ENCODE measurements at regions not wholly inside any gene's neighbourhood (a gene's known extent, or its start where the extent isn't known, plus 50 kb on each side); places are given as distances from the start of the nearest gene placed in this dataset.
"Not testable (repeated sequence)": the region's sequence is repeated elsewhere in the genome, so short reads cannot be mapped to it uniquely, and the experiment has no call there.

GRCh38 chr17:79560527-79560926 lies 50.3 kb downstream of the RBFOX3 start:
- no peak for DNase-seq (ENCODE audit: low read depth)

GRCh38 chr17:79559111-79559887 lies 51.6 kb downstream of the RBFOX3 start:
- no peak for DNase-seq (ENCODE audit: low read depth)

DNA sequence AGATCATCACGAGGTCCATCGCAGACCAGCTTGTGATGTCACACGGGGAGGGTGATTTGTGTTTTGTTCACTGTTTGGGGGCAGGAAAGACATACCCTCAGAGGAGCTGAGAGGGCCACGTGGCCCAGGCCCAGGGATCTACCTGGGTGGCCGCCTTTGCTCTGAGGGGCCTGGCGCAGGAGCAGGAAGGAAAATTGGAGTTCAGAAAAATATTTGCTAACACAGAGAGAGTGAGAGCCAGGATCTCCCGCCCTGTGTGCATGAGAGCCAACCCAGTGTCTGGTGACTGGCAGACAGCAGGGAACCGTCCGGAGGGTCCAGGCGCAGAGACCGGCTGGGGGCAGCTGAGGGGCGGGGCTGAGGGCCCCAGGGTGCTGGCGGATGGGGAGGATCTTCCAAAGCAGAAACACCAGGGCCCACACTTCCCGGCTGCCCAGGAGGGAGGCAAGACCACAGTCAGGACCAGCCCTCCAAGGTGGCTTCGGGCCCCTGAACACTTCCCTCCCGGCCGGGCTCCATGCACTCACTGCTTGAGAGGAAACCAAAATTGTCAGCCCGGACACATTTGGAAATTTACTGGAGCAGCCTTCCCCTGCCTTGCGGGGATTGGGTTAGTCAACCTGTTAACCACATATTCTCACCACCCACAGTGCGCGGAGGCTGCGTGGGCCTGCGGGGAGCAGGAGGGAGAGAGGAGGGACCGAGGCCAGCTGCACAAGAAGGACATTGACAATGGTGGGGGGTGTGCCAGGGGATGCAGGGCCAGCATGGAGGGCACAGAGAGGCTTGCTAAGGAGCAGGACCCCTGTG lies 52.6 kb downstream of the RBFOX3 start:
- no peak for DNase-seq (ENCODE audit: low read depth)

DNA sequence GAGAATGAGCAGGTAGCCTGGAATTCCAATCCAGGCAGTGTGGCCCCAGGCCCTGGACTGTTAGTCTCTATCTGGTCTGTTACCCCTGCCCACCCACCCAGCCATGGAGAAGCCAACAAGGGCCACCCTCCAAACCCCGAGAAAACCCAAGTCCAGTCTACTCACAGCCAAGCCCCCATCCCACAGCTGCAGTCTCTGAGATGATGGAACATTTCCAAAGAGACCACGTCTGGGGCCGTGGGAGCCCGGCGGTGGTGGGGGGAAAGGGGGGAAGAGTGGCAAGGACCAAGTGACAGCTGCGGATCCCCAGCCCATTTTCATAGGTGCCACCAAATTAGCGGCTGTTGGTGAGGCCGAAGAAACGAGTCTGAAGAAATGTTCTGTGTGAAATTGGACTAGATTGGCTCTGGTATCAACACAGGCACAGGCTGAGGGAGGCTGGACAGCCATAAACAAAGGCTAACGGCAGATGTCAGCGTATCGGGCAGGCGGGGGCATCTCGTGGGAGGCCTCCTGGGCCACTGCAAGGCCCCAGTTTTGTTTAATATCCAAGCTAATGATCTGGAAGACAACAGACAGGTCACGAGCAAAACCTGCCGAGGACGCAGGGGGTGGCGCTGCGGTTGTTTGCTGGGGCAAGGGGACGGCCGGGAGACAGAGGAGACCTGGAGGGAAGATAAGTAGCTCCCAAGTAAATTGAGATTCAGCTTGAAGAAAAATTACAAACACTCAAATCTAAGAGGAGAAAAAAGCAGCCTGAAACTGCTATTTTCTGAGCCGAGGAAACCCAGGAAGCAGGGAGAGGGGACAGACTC lies 53.4 kb downstream of the RBFOX3 start:
- DNase-seq (ENCODE audit: low read depth) = no peak

DNA sequence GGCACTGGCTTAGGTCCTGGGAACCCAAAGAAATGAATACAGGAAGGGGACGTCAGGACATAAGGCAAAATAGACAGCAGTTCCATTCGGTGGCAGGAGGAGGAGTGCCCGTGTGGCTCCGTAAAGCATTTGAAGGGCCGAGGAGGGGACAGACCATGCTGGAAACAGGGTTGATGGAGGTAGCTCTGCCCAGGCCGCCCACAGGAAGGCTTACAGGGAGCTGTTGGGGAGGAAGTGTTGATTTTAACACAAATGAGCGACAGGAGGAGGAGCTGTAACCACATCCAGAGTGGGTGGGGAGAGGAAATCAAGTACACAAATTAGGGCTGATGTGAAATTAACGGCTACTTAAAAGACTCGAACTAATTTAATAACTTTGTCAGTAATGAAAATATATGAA lies 54.6 kb downstream of the RBFOX3 start:
- no peak for DNase-seq (ENCODE audit: low read depth)

DNA sequence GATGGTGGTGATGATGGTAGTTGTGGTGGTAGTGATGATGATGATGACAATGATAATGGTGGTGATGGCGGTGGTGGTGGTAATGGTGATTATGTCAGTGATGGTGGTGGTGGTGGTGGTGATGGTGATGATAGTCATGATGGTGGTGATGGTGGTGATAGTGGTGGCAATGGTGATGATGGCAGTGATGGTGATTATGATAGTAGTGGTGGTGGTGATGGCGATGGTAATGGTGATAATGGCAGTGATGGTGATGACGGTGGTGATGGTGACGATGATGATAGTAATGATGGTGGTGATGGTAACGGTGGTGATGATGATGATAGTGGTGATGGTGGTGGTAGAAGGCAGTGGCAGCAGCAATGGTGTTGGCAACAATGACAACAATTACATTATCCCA lies 55.3 kb downstream of the RBFOX3 start:
- DNase-seq (ENCODE audit: low read depth) = no peak

DNA sequence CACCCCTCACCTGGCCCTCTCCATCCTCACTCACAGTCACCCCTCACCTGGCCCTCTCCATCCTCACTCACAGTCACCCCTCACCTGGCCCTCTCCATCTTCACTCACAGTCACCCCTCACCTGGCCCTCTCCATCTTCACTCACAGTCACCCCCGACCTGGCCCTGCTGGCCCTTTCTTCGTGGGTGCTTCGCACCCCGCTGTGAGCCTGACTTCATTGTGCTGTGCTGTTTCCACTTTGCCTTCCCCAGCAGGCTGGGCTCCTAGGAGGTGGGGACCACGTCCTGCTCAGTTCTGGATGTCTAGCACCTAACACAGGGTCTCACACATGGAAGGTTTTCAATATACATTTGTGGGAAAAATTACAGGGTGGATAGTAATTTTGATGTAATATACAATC lies 56.5 kb downstream of the RBFOX3 start:
- DNase-seq (ENCODE audit: low read depth) = not testable (repeated sequence)

- DNase-seq (ENCODE audit: low read depth) = no peak
Observed at GRCh38 chr17:79552824-79553223, 58.0 kb downstream of the RBFOX3 start.

DNA sequence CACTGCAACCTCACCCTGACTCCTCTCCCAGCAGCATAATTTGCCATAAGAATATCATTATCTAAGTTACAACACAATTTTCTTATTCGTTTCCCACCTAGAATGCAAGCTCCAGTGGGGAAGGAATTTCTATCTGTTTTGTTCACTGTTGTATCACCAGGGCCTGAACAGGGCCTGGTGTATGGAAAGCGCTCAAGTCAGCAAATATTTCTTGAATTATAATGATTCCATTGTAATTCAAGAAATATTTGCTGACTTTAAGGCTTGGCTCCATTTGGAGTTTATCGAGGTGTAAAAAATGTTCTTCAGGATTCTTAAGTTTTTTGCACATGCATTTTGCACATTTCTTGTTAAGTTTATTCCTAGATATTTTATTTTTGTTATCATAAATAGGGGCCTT lies 58.4 kb downstream of the RBFOX3 start:
- no peak for DNase-seq (ENCODE audit: low read depth)

- no peak for DNase-seq (ENCODE audit: low read depth)
Observed at GRCh38 chr17:79549141-79549915, 61.5 kb downstream of the RBFOX3 start.

DNA sequence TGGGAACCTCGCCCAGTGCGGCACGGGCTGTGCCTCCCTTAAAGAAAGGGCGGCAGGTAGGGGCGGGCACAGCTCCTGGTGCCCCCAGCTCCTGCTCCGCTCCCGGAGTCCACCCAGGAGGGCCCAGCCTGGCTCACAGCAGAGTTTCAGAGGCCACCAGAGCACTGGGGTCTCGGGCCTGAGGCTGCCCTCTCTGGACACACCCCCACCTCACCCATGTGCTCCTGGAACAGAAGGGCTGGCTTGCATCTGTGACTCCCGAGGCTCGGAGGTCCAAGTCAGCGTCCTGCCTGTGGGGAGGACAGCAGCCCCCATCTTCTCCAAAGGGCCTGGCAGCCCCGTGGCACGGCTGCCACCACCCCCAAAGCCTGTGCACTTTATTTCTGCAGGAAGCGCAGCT lies 62.7 kb downstream of the RBFOX3 start:
- DNase-seq (ENCODE audit: low read depth) = no peak

DNA sequence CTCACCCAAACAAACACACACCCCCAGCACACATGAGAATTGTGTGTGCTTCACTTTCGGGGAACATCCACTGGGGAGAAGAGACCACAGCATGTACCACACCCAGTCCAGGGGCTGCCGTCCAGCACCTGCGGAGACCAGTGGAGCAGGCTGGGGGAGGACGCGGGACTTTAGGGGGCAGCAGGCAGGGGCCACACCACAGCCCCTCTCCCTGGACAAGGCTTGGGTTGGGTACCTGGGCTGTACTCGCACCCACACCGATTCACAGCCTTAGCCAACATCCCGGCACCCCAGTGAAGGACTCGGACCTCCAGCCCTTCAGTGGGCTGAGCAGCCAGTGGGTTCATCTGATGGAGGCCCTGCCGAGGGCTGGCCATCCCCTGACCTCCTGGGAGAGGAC lies 63.3 kb downstream of the RBFOX3 start:
- no peak for DNase-seq (ENCODE audit: low read depth)

GRCh38 chr17:79547171-79547570 lies 63.7 kb downstream of the RBFOX3 start:
- DNase-seq (ENCODE audit: low read depth) = not testable (repeated sequence)

- DNase-seq (ENCODE audit: low read depth) = no peak
Observed at GRCh38 chr17:79546386-79546785, 64.5 kb downstream of the RBFOX3 start.

- no peak for DNase-seq (ENCODE audit: low read depth)
Observed at GRCh38 chr17:79545251-79546005, 65.4 kb downstream of the RBFOX3 start.

DNA sequence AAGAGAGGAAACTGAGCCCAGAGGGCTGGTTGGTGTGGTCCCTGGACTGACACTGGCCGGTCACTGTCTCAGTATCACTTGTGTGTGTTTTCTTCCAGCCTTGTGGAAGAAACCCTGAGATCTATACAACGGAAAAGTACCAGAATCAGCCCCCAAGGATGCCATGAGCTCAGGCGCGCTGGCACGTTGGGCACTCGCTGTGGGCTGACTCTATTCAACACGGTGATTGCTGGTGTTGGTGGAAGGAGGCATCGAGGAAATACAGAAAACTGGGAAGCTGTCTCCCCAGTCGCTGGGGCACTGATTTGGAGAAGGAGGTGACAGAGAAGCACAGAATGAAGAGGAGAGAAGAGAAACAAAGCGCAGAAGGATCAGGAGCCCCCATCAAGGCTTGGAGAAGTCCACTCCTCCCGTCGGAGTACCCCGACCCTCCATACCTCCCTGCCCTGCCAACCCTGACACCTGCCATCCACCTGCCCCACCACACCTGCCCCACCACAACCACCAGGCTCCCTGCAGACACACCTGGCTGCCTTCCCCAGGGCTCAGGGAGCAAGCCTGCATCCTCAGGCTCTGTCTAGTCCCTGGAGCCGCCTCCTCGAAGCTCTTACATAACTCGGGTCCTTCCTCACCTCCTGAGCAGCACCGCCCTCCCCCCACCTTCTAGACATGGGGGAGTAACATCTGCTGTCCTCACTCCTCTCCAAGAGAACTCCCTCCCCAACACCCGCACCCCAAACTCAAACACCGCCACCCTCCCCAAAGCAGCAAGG lies 66.5 kb downstream of the RBFOX3 start:
- DNase-seq (ENCODE audit: low read depth) = no peak

GRCh38 chr17:79543531-79543930 lies 67.3 kb downstream of the RBFOX3 start:
- no peak for DNase-seq (ENCODE audit: low read depth)

GRCh38 chr17:79542718-79543117 lies 68.1 kb downstream of the RBFOX3 start:
- DNase-seq (ENCODE audit: low read depth) = no peak

DNA sequence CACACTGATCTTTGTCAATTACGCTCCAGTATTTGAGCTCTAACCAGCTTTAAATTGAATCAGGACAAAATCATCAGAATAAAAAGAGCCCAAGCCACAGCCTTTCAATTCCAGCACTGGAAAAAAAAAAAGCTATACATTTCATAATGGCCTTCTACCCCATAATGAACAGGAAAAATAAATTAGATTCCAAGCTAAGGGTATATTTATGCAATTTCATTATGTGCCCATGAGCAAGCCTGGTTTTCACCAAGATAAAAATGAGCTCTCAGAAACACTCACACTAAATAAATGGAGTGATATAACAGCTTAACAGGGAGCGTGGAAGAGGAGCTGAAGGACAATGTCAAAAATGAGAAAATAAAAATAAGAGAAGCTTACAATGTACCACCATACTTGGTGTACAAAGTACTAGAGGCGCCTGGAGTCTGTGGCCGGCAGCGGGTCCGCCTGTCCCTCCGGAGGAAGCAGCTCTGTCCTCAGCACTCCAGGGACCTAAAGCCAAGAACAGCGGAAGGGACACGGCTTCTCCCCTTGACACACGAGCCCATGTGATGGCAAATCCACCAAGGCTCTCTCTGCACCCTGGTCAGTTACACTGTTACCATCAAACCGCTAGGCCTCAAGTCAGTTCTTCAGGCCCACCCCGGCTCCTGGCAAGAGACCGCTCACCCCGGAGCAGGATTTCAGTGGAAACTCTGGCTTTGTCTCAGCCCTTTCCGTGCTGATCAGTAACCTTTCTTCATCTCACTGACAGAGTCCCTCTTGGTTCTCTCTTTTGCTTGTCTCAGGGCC lies 69.6 kb downstream of the RBFOX3 start:
- no peak for DNase-seq (ENCODE audit: low read depth)
